GOT3 (cell line): ENCODE measurements at regions not wholly inside any gene's neighbourhood (a gene's known extent, or its start where the extent isn't known, plus 50 kb on each side); places are given as distances from the start of the nearest gene placed in this dataset.
"Not testable (repeated sequence)": the region's sequence is repeated elsewhere in the genome, so short reads cannot be mapped to it uniquely, and the experiment has no call there.

Source experiments
- DNase-seq: peaks from one replicate; lab custom pipeline; 2025; ENCODE audit warnings: mixed read lengths; lab: John Stamatoyannopoulos, UW

- DNase-seq = not testable (repeated sequence)
These were observed 61.3 kb downstream of the AIPL1 start for GRCh38 chr17:6373599-6373998.

GRCh38 chr17:6366221-6366666 is 68.7 kb downstream of the AIPL1 start:
- DNase-seq = peak; percentile 31

DNA sequence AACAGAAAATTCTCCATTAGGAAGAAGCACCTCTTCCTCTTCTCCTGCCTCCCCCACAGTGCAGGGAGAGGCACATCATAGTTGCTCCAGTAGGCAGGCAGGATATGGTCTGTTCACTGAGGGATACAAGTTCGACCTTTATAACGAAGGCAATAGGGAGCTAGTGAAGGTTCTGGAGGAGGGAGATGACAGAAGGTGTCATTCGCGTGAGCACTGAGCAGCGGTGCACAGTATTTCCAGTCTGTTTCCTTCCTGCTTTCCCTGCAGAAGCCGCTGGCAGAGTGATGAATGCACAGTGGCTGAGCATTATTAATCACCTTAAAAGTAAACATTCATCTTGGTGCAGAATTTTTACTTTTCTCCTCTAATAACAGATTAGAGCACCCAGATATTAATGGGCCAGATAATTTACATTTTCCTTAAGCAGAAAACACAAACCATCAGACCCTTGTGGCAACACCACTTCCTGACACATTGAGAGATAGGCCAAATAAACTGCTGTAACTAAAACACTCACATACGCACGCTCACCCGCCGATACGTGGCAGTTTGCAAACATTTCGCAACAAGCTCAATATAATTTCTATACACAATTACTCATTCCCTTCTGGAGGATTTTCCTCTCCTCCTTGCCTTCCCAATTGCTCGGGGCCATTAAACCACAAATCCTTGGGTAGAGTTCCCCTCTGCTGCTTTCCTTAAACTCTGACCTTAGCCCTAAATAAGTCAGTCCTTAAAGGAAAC is 69.5 kb downstream of the AIPL1 start:
- DNase-seq = peak; percentile 37

GRCh38 chr17:6361733-6362132 is 73.2 kb downstream of the AIPL1 start:
- DNase-seq = no peak

DNA sequence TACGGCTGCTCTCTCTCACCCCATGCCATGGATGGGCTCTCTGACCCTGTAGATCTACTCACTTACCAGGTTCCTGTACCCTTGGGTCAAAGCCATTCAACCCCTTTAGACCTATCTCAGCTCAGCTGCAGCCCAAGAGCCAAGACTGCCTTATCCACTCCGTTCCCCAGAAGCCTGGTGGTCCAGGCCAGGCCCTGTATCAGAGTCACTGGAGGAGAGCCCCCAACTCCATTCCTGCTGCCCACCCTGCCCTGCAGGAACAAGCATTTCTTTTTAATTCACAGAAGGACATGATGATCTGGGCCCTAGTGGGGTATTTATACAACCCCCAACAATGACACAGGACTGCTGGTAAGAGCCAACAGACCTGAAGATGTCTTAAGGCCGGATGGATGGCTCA is 76.8 kb downstream of the AIPL1 start:
- no peak for DNase-seq

GRCh38 chr17:6356562-6356961 is 78.4 kb downstream of the AIPL1 start:
- DNase-seq = no peak

- no peak for DNase-seq
These were observed 79.7 kb downstream of the AIPL1 start for GRCh38 chr17:6355196-6355595.

- no peak for DNase-seq
These were observed 81.9 kb downstream of the AIPL1 start for GRCh38 chr17:6352801-6353560.

GRCh38 chr17:6352016-6352415 is 82.9 kb downstream of the AIPL1 start:
- no peak for DNase-seq

GRCh38 chr17:6350806-6351205 is 84.1 kb downstream of the AIPL1 start:
- DNase-seq = no peak

DNA sequence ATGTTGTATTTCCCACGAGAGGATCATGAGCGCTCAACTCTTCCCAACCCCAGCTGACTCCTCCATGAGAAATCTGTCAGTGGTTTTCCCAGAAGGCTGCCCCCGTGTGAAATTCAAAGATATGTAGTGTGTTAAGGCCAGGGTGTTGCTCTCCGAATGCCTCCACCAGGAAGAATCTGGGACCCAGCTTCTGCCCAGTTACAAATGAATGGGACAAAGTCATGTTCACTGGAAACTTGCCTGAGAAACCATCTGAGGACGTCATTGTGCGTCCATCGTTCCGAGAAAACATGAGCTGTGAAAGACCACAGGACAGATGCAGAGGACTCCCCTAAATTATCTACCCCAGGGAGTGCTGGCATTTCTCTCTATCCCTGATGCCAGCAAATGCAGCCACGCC is 86.0 kb downstream of the AIPL1 start:
- DNase-seq = no peak

DNA sequence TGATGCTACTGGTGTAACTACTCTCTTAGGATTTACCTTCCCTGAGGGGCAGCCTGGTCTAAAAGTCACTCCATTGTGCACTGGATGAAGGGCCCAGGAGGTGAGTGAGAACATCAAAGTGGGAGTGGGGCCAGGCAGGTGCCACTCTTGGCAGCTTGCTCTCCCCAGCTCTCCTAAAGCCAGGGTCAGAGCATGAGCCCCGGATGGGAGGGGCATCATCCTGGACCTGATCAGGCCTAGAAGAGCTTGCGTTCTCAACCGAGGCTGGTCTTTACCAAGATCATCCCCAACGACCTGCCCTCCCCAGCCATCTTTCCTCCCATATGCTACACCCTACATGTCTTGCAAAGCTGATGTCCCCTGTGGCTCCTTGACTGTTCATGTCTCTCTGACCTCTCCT is 87.1 kb downstream of the AIPL1 start:
- DNase-seq = no peak

DNA sequence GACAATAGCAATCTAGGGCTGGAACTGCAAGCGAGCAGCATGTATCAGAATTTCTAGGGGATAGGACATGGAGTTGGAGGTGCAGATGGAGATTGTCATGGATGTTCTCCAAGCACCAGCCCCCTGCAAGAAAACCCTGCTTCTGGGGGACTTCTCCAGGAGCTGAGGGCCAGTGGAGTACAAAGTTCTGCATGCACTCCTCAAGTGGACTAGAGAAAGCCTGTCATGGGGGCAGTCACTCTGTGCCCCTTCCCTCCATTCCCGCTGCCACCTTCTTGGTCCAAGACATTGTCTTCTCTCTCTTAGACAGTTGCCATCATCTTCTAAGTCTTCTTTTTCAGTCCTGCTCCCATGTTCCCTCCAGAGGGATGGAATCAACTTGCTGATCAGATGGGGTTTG is 87.9 kb downstream of the AIPL1 start:
- DNase-seq = no peak

- no peak for DNase-seq
These were observed 88.7 kb downstream of the AIPL1 start for GRCh38 chr17:6346156-6346786.

- no peak for DNase-seq
These were observed 91.2 kb downstream of the AIPL1 start for GRCh38 chr17:6343736-6344135.

GRCh38 chr17:6343191-6343590 is 91.7 kb downstream of the AIPL1 start:
- no peak for DNase-seq

GRCh38 chr17:6340708-6341107 is 94.2 kb downstream of the AIPL1 start:
- DNase-seq = no peak

GRCh38 chr17:6334386-6334785 is 100.5 kb downstream of the AIPL1 start:
- no peak for DNase-seq

GRCh38 chr17:6330936-6331335 is 104.0 kb downstream of the AIPL1 start:
- DNase-seq = no peak

DNA sequence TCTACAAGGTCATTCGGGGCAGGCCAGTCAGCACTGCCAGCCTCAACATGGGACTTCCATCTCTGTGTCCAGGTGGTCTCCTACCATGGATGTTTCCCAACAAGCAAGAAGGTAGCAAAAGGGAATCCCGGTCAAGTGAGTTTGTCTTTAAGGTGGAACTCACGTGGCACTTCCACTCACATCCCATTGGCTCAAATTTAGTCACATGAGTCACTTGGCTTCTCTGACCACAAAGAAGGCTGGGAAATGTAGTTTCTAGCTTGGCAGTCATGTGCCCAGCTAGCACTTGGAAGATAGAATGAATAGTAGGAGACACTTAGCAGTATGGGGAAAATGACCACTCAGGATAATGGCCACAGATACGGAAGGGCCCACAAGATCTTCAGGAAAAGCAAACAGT is 106.6 kb downstream of the AIPL1 start:
- DNase-seq = no peak

DNA sequence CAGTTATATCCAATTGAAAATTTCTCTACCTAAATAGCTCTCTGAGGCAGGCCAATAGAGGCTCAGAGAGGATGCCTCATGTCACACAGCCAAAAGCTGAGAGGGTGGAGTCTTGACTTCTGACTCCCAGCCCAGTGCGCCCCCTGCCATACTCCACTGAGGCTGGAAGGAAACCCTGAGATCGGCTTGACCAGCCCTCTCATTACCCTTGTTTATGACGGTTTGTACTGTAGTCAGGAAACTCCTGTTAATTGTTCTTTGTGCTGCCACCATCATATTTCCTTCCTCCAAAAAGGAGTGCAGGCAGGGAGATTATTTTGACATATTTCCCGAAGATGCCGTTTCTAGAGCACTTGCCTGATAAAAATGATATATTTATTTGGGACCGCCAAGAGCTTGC is 107.9 kb downstream of the AIPL1 start:
- DNase-seq = no peak

DNA sequence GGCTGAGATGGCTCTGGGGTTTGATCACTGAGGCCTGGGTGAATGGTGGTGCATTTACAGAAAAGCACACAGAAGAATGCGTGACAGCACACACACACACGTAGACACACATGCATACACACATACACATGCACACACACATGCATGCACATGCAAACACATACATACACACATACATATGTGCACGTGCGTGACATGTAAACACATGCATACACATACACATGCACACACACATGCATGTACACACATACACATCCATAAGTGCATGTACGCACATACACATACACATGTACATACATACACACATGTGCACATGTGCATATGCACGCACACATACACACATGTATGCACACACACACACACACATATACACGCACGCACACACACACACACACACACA is 108.4 kb downstream of the AIPL1 start:
- DNase-seq = no peak

DNA sequence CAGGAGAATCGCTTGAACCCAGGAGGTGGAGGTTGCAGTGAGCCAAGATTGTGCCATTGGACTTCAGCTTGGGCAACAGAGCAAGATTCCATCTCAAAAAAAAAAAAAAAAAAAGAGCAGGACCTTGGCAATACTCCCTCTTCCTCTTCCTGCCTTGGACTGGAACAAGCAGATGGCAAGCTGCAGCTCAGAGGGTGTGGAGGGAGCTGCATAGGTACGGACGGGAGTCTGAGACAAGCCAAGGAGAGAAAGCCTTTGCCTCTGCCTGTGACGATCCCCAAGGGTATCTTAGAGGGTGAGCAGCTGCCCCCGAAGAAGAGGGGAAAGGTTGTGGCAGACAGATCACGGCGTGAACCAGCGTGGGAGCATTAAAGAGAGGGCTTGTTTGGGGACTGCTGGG is 109.2 kb downstream of the AIPL1 start:
- no peak for DNase-seq
